Liver (tissue), 8 donors: ENCODE measurements at regions not wholly inside any gene's neighbourhood (a gene's known extent, or its start where the extent isn't known, plus 50 kb on each side); places are given as distances from the start of the nearest gene placed in this dataset.

Experiments used
- DNase-seq: peaks from one replicate; pipeline ENCODE4 v3.0.0-alpha.2; 2017; ENCODE audit warnings: low spot score
- H3K27ac ChIP-seq, 2 donors: one replicate each; pipeline ENCODE4 v1.7.0; 2013; ENCODE audit warnings: inconsistent platforms in 2 of 2, low read length in 2 of 2, control low read depth in 1 of 2, low read depth in 1 of 2, mild to moderate bottlenecking in 1 of 2
- H3K27me3 ChIP-seq, 4 donors: one replicate each; pipeline versions ENCODE4 v1.6.1 to v1.7.0; 2013; ENCODE audit warnings: low read length in 3 of 4, inconsistent platforms in 1 of 4, mild to moderate bottlenecking in 1 of 4, moderate library complexity in 1 of 4; ENCODE audit not compliant: control insufficient read depth in 4 of 4, insufficient read depth in 4 of 4
- H3K36me3 ChIP-seq, 4 donors: one replicate each; pipeline versions ENCODE4 v1.6.1 to v1.7.0; 2013; ENCODE audit warnings: low read length in 3 of 4, mild to moderate bottlenecking in 3 of 4, low read depth in 1 of 4, moderate library complexity in 1 of 4; ENCODE audit not compliant: control insufficient read depth in 4 of 4, insufficient read depth in 3 of 4
- H3K4me1 ChIP-seq, 4 donors: one replicate each; pipeline versions ENCODE4 v1.6.1 to v1.7.0; 2013; ENCODE audit warnings: low read length in 3 of 4, mild to moderate bottlenecking in 3 of 4, moderate library complexity in 1 of 4; ENCODE audit not compliant: control insufficient read depth in 4 of 4, insufficient read depth in 4 of 4
- H3K4me3 ChIP-seq, 3 donors: one replicate each; pipeline versions ENCODE4 v1.6.1 to v1.7.0; 2013; ENCODE audit warnings: low read length in 3 of 3, control low read depth in 1 of 3, low read depth in 1 of 3, mild to moderate bottlenecking in 1 of 3
- H3K9ac ChIP-seq, 2 donors: one replicate each; pipeline ENCODE4 v1.7.0; 2013; ENCODE audit warnings: low read length in 2 of 2, mild to moderate bottlenecking in 2 of 2, moderate library complexity in 2 of 2, control low read depth in 1 of 2, low read depth in 1 of 2
- H3K9me3 ChIP-seq, 4 donors: one replicate each; pipeline versions ENCODE4 v1.6.1 to v1.7.0; 2013; ENCODE audit warnings: low read length in 3 of 4; ENCODE audit not compliant: control insufficient read depth in 4 of 4
- CTCF ChIP-seq: fragments of 150-350 bp; IDR thresholded peaks from 2 replicates; pipeline ENCODE4 v1.5.1; 2017; ENCODE audit warnings: improper control_type of control experiment, low read depth, low read length; ENCODE audit not compliant: missing input control
- EGR1 ChIP-seq, 2 donors: IDR thresholded peaks; 2 replicates each; pipeline ENCODE4 v1.6.1; 2016 to 2018; ENCODE audit warnings: antibody characterized with exemption in 2 of 2, low read depth in 2 of 2
- FOXA2 ChIP-seq: IDR thresholded peaks from 2 replicates; pipeline ENCODE4 v1.6.1; 2016; ENCODE audit warnings: antibody characterized with exemption
- GABPA ChIP-seq, 2 donors: IDR thresholded peaks in 1 of 2; conservative IDR thresholded peaks in 1 of 2; 2 replicates each; pipeline ENCODE4 v1.6.1; 2016; ENCODE audit warnings: antibody characterized with exemption in 2 of 2, mild to moderate bottlenecking in 1 of 2, moderate library complexity in 1 of 2
- HNF4A ChIP-seq, 2 donors: conservative IDR thresholded peaks; 2 replicates each; pipeline ENCODE4 v1.6.1; 2016; ENCODE audit warnings: antibody characterized with exemption in 2 of 2, mild to moderate bottlenecking in 2 of 2
- HNF4G ChIP-seq: IDR thresholded peaks from 2 replicates; pipeline ENCODE4 v1.6.1; 2016; ENCODE audit warnings: antibody characterized with exemption
- MAX ChIP-seq: IDR thresholded peaks from 2 replicates; pipeline ENCODE4 v1.6.1; 2016; ENCODE audit warnings: antibody characterized with exemption
- NR2F2 ChIP-seq: IDR thresholded peaks from 2 replicates; pipeline ENCODE4 v1.6.1; 2016; ENCODE audit warnings: antibody characterized with exemption
- REST ChIP-seq: IDR thresholded peaks from 2 replicates; pipeline ENCODE4 v1.6.1; 2016; ENCODE audit warnings: antibody characterized with exemption, mild to moderate bottlenecking
- RXRA ChIP-seq, 2 donors: IDR thresholded peaks; 2 replicates each; pipeline ENCODE4 v1.6.1; 2017 to 2018; ENCODE audit warnings: antibody characterized with exemption in 2 of 2, mild to moderate bottlenecking in 1 of 2
- SP1 ChIP-seq: IDR thresholded peaks from 2 replicates; pipeline ENCODE4 v1.6.1; 2018; ENCODE audit warnings: antibody characterized with exemption, mild to moderate bottlenecking
- TAF1 ChIP-seq: conservative IDR thresholded peaks from 2 replicates; pipeline ENCODE4 v1.6.1; 2016; ENCODE audit warnings: antibody characterized with exemption, mild to moderate bottlenecking
- YY1 ChIP-seq: IDR thresholded peaks from 2 replicates; pipeline ENCODE4 v1.6.1; 2016; ENCODE audit warnings: antibody characterized with exemption, mild to moderate bottlenecking
- ZBTB33 ChIP-seq: IDR thresholded peaks from 2 replicates; pipeline ENCODE4 v1.6.1; 2016; ENCODE audit warnings: antibody characterized with exemption
- WGBS: extraction: QIAGEN DNeasy Blood & Tissue Kit; methylation state at CpG from one replicate; pipeline ENCODE4 v1.1.7; 2013; 5-methylcytosine and 5-hydroxymethylcytosine counted together
- donor health status: healthy.
- donor health status: healthy.
- donor health status: healthy.
- donor health status: healthy.
- donor health status: healthy.

- Histone ChIP-seq H3K36me3 (no peaks in the 10 kb centered on the region), H3K4me3 (no peak overlapping the region), H3K4me1 (no peaks in the 10 kb centered on the region), H3K27ac (no peak overlapping the region), H3K27me3 (no peaks in the 10 kb centered on the region), H3K9me3 (no peaks in the 10 kb centered on the region), H3K9ac (no peak overlapping the region)
- WGBS = 71% methylated on average over 2 of the region's 2 CpGs
- TF ChIP-seq REST (no peak), SP1 (no peak), FOXA2 (no peak), HNF4G (no peak), RXRA (IDR thresholded peaks at IDR 0.05) (no peak), CTCF (no peak), YY1 (no peak), GABPA (IDR thresholded peaks at IDR 0.05 in 1 of 2, conservative IDR thresholded peaks at IDR 0.05 in 1 of 2) (no peak), EGR1 (IDR thresholded peaks at IDR 0.05; ENCODE audit: low read depth in 2 of 2) (no peak), ZBTB33 (no peak), MAX (no peak), NR2F2 (no peak)
- no peak for DNase-seq
These were observed 462.3 kb upstream of the SGO1 start for GRCh38 chr3:20648294-20648693.

- Histone ChIP-seq H3K27me3 (no peaks in the 10 kb centered on the region), H3K9me3 (no peaks in the 10 kb centered on the region), H3K4me3 (no peak overlapping the region), H3K27ac (no peak overlapping the region), H3K36me3 (no peaks in the 10 kb centered on the region), H3K9ac (no peak overlapping the region), H3K4me1 (no peaks in the 10 kb centered on the region)
- DNase-seq = no peak
- WGBS = 97% methylated on average over 1 of the region's 1 CpG
- no peak for TF ChIP-seq EGR1 (IDR thresholded peaks at IDR 0.05; ENCODE audit: low read depth in 2 of 2)
- no peak for TF ChIP-seq GABPA (IDR thresholded peaks at IDR 0.05 in 1 of 2, conservative IDR thresholded peaks at IDR 0.05 in 1 of 2)
- TF ChIP-seq TAF1 = no peak
- no peak for TF ChIP-seq MAX
- no peak for TF ChIP-seq YY1
- TF ChIP-seq HNF4A (conservative IDR thresholded peaks at IDR 0.05) = no peak
- TF ChIP-seq ZBTB33 = no peak
- TF ChIP-seq CTCF = no peak
- no peak for TF ChIP-seq FOXA2
- no peak for TF ChIP-seq RXRA (IDR thresholded peaks at IDR 0.05)
- TF ChIP-seq HNF4G = no peak
- no peak for TF ChIP-seq REST
These were observed 460.4 kb upstream of the SGO1 start for GRCh38 chr3:20646425-20646824.
